IPS-15b (cell line): ENCODE measurements at regions not wholly inside any gene's neighbourhood (a gene's known extent, or its start where the extent isn't known, plus 50 kb on each side); places are given as distances from the start of the nearest gene placed in this dataset.

Source experiments
- H3K27me3 ChIP-seq: one replicate; pipeline ENCODE4 v1.6.1; 2013; ENCODE audit warnings: low read length; ENCODE audit not compliant: control insufficient read depth, insufficient read depth
- H3K36me3 ChIP-seq: one replicate; pipeline ENCODE4 v1.6.1; 2013; ENCODE audit warnings: low read length; ENCODE audit not compliant: control insufficient read depth, insufficient read depth
- H3K4me1 ChIP-seq: one replicate; pipeline ENCODE4 v1.6.1; 2013; ENCODE audit warnings: mild to moderate bottlenecking, low read length; ENCODE audit not compliant: control insufficient read depth, insufficient read depth
- H3K4me3 ChIP-seq: one replicate; pipeline ENCODE4 v1.5.1; 2013; ENCODE audit warnings: low read depth, low read length
- H3K9ac ChIP-seq: one replicate; pipeline ENCODE4 v1.6.1; 2013; ENCODE audit warnings: low read depth, mild to moderate bottlenecking, low read length
- H3K9me3 ChIP-seq: one replicate; pipeline ENCODE4 v1.6.1; 2013; ENCODE audit warnings: mild to moderate bottlenecking, low read length; ENCODE audit not compliant: control insufficient read depth, insufficient read depth

DNA sequence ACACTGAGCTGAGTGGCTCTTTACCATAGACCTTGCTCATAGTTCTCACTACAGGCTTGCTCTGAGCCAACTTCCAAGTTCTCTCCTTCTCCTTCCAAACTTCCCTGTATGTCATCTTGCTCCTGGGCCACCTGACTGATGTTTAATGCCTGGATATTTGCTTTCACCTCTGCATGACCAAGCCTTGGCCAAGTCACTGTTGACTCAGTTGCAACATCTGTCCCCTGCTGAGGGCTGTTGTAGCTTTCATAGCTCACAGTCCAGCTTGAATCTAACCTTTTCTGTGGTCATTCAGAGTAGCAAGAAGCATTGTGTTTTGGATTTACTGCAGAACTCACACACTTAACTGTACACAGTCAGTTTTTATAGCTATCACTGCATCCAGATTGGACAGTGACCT is 171.8 kb upstream of the ROPN1 start:
- Histone ChIP-seq H3K36me3 (no peaks in the 10 kb centered on the region), H3K9me3 (no peaks in the 10 kb centered on the region), H3K9ac (no peak overlapping the region), H3K4me1 (peaks cover 8% of the 10 kb centered on the region), H3K27me3 (no peaks in the 10 kb centered on the region), H3K4me3 (no peak overlapping the region)

DNA sequence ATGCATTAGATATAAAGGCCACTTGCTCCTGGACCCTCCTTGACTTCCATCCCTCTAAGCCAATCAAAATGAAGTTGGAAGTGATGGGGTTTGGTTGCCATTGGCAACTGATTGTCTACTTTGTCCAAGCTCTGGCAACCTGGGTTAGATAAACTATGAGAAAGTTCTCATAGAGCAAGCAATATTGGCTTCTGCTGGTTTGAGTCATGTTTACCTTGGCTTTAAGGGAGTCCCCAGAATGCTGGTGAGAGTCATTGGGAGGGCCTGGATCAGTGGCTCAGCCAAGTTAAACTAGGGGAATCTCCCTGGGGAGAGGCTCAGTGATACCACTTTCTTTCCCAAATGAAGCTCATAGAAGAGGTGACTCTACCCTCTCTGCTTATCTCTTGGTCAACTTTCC is 176.3 kb upstream of the ROPN1 start:
- H3K9me3 ChIP-seq: no peaks in the 10 kb centered on the region
- no peak overlapping the region for H3K4me3 ChIP-seq
- no peak overlapping the region for H3K9ac ChIP-seq
- H3K27me3 ChIP-seq: no peaks in the 10 kb centered on the region
- no peaks in the 10 kb centered on the region for H3K4me1 ChIP-seq
- no peaks in the 10 kb centered on the region for H3K36me3 ChIP-seq

DNA sequence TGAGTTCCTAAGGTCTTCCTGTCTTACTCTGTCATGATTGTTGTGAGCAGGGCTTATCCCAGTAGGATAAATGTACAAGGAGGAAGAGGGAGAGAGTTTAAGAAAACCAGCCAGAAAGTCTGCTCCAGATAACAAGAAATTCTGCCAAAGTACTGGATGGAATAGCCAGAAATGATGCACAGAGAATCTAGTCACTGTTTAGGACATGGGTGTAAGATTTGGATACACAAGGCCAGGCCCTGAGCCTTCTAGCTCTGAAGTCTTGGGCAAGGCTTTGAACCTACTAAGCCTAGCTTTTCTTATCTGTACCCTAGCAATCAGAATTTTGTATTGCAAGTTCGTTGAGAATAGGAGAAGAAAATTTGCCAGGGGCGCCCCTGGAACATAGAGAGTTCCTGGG is 180.4 kb upstream of the ROPN1 start:
- Histone ChIP-seq H3K9me3 (no peaks in the 10 kb centered on the region), H3K36me3 (no peaks in the 10 kb centered on the region), H3K27me3 (no peaks in the 10 kb centered on the region), H3K9ac (no peak overlapping the region), H3K4me1 (no peaks in the 10 kb centered on the region), H3K4me3 (no peak overlapping the region)

DNA sequence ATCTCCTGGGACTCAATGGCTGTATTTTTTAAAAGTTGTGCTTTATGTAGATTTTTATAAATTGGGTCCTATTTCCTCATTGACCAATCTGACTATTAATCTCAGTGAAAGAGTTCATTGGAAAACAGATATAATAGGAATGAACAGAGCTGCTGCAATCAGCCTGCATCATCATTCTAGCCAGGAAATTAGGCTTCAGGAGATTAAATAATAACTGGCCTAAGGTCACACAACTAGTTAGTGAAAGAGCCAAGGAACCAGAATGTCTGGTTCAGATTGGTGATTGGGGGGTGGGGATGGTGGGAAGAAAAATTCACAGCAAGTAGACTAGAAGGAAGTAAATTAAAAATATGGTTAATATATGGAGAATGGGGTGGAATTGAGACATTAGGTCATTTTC is 180.9 kb upstream of the ROPN1 start:
- no peak overlapping the region for H3K9ac ChIP-seq
- no peaks in the 10 kb centered on the region for H3K9me3 ChIP-seq
- no peaks in the 10 kb centered on the region for H3K4me1 ChIP-seq
- no peaks in the 10 kb centered on the region for H3K36me3 ChIP-seq
- no peaks in the 10 kb centered on the region for H3K27me3 ChIP-seq
- H3K4me3 ChIP-seq: no peak overlapping the region

DNA sequence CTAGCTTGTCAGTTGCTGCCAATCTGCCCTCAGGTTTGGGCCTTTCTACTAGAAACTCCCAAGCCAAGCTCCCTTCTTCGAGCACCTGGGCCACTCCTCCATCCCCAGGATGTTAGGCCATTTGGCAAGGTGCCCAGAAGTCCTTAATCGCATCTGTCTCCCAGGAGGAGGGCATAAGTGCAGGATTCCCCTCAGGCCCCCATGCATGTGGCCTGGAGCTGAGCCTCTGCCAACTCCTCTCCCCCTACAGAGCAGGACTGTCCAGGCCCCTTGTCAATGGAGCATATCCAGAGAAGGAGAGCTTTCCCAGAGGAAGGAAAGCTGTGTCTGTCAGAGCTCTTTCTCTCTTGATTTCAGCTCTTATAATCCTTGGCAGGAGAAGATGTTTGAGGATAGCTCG is 182.6 kb upstream of the ROPN1 start:
- Histone ChIP-seq H3K4me1 (no peaks in the 10 kb centered on the region), H3K9me3 (no peaks in the 10 kb centered on the region), H3K36me3 (no peaks in the 10 kb centered on the region), H3K4me3 (no peak overlapping the region), H3K9ac (no peak overlapping the region), H3K27me3 (no peaks in the 10 kb centered on the region)

DNA sequence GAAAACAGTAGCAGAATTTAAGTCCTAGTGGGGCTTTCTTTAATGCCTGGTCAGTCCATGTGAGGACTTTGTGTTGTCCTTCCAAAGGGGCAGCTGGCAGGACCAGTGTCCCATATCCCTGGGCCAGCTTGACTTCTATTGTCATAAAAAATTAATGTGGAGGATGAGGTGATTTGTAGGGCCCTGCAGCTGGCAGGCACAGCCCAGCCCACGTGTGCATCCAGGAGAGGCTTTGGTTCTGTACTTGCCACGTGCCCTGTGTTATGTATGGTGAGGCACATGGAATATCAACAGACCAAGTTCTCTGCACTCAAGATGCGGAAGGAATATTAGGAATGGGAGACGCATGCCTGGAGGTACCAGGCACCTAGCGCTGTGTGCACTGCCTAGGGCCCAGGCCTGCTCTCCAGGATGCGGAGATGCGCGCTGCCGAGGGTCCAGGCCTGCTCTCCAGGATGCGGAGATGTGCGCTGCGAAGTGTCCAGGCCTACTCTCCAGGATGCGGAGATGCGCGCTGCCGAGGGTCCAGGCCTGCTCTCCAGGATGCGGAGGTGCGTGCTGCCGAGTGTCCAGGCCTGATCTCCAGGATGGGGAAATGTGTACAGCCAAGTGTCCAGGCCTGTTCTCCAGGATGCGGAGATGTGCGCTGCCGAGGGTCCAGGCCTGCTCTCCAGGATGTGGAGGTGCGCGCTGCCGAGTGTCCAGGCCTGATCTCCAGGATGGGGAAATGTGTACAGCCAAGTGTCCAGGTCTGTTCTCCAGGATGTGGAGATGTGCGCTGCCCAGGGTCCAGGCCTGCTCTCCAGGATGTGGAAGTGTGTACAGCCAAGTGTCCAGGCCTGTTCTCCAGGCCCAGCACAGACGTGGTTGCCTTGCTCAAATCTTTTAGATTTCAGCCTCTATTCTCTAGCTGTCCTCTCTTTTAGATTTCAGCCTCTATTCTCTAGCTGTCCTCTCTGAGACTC is 183.3 kb upstream of the ROPN1 start:
- no peaks in the 10 kb centered on the region for H3K27me3 ChIP-seq
- no peak overlapping the region for H3K4me3 ChIP-seq
- H3K4me1 ChIP-seq: no peaks in the 10 kb centered on the region
- no peaks in the 10 kb centered on the region for H3K36me3 ChIP-seq
- H3K9ac ChIP-seq: no peak overlapping the region
- no peaks in the 10 kb centered on the region for H3K9me3 ChIP-seq

DNA sequence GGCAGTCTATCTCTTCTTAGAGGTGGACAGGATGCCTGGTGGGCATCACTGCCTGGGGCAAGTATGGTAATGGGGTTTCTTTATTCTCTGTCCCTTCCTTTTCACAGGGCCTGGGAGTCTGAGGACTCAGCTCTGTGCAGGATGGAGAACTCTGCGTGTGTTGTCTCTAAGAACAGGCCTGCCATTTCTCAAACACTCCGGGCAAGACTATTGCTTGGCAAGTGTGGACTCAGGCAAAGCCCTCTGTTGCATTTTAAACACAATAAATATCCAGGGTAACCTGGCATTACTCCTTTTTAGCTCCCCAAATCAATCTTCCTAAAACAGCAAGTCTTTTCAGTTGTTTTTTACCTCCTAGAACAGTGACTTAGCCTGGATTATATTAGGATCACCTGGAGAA is 185.1 kb upstream of the ROPN1 start:
- Histone ChIP-seq H3K27me3 (no peaks in the 10 kb centered on the region), H3K9ac (no peak overlapping the region), H3K4me1 (no peaks in the 10 kb centered on the region), H3K4me3 (no peak overlapping the region), H3K36me3 (no peaks in the 10 kb centered on the region), H3K9me3 (no peaks in the 10 kb centered on the region)

DNA sequence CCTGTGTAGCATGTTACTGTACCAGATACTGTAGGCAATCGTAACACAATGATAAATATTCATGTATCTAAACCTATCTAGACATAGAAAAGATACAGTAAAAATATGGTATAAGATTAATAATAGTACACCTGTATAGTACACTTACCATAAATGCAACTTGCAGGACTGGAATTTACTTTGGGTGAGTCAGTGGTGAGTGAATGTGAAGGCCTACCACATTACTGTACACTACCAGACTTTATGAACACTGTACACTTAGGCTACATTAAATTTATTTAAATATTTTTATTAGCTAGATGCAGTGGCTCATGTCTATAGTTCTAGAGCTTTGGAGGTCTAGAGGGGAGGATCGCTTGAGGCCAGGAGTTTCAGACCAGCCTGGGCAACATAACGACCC is 186.6 kb upstream of the ROPN1 start:
- no peak overlapping the region for H3K4me3 ChIP-seq
- H3K9me3 ChIP-seq: no peaks in the 10 kb centered on the region
- H3K4me1 ChIP-seq: no peaks in the 10 kb centered on the region
- no peaks in the 10 kb centered on the region for H3K27me3 ChIP-seq
- no peak overlapping the region for H3K9ac ChIP-seq
- no peaks in the 10 kb centered on the region for H3K36me3 ChIP-seq

DNA sequence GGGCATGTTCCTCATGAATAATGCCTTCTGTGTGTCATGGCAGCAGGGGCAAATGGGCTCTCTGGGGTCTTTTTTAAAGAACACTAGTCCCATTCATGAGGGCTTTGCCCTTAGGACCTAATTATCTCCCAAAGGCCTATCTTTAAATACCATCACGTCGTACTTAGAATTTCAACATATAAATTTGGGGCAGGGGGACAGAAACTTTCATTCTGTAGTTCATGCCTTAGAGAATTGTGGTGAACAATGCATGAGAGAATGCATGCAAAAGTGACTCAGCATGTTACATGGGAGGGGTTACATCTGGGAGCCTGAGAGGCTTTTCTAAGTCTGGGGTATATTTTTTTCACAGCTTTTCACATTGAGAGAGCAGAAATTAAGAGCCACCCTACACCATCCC is 208.5 kb upstream of the ROPN1 start:
- Histone ChIP-seq H3K4me1 (no peaks in the 10 kb centered on the region), H3K4me3 (no peak overlapping the region), H3K9ac (no peak overlapping the region), H3K36me3 (no peaks in the 10 kb centered on the region), H3K9me3 (no peaks in the 10 kb centered on the region), H3K27me3 (no peaks in the 10 kb centered on the region)

DNA sequence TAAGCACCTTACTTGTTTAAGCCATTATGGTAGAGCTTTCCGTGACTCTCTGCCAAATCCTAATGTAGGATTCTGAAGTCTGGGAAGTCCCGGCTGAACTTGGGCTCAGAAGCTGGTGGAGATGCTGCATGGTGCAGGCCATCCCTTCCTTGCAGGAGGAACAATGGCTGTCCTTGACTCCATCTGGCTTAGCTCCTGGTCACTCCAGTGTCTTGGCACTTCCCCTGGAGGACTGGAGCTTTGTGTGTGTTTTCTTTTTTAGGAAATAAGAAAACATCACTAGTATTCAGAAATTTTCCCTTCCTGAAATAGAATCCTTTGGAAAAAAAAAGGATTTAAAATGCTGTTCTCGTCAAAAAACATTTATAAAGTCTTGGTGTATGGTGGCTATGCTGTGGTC is 209.3 kb upstream of the ROPN1 start:
- H3K4me3 ChIP-seq: no peak overlapping the region
- no peaks in the 10 kb centered on the region for H3K36me3 ChIP-seq
- H3K27me3 ChIP-seq: peaks cover 2% of the 10 kb centered on the region
- H3K9me3 ChIP-seq: no peaks in the 10 kb centered on the region
- no peaks in the 10 kb centered on the region for H3K4me1 ChIP-seq
- no peak overlapping the region for H3K9ac ChIP-seq

DNA sequence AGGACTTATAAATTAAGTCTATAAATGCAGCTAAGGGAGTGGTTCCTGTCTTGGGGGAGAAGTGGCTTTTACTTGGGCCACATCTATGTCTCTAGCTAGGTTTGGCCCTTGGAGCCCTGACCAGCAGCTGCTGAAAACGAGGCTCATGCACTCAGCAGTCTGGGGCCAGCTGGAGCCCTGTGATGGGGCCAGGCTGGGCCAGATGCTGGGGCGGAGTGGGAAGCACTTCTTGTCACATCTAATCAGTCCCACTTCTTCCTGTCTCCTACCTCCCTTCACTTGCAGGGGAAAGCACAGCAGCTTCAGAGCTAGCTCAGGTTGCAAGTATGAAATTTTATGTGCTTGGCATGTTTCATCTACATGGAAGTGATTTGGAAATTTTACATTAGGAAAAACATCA is 209.9 kb upstream of the ROPN1 start:
- H3K27me3 ChIP-seq: peaks cover 3% of the 10 kb centered on the region
- H3K36me3 ChIP-seq: no peaks in the 10 kb centered on the region
- H3K9ac ChIP-seq: no peak overlapping the region
- H3K4me3 ChIP-seq: no peak overlapping the region
- H3K9me3 ChIP-seq: no peaks in the 10 kb centered on the region
- no peaks in the 10 kb centered on the region for H3K4me1 ChIP-seq

DNA sequence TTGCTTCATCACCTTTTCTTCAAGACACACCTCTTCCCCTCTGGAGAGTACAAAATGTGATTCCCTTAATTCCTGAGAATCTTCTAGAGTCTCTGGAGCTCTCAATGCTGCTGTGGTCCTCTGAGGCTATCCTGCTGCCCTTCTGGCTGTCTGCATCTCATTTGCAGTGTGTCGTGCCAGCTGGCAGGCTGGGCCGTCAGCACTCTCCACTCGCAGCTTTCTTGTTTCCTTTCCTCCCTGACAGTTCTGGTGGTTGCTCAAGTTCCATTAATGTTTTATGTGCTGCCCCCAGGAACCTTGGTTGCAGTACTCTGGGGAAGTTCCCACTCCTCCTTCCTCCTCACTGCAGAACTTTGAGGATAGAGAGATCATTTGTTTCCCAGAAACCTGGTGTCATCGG is 210.8 kb upstream of the ROPN1 start:
- Histone ChIP-seq H3K4me1 (no peaks in the 10 kb centered on the region), H3K36me3 (no peaks in the 10 kb centered on the region), H3K9ac (no peak overlapping the region), H3K4me3 (no peak overlapping the region), H3K27me3 (peaks cover 3% of the 10 kb centered on the region), H3K9me3 (no peaks in the 10 kb centered on the region)
